Frontal cortex (tissue), 3 donors: ENCODE measurements at regions not wholly inside any gene's neighbourhood (a gene's known extent, or its start where the extent isn't known, plus 50 kb on each side); places are given as distances from the start of the nearest gene placed in this dataset.

Experiments used
- DNase-seq, 2 donors: peaks; one replicate each; pipeline ENCODE4 v3.0.0; 2012; ENCODE audit warnings: low spot score in 2 of 2
- FAIRE-seq: peaks from 2 replicates; lab custom pipeline; 2012; peaks lifted over from hg19 to GRCh38; lab: Jason Lieb, UNC
- donor health status: control.
- donor health status: control.
- donor health status: control.

GRCh38 chr2:174670446-174670845, 72.8 kb upstream of the WIPF1 start:
- FAIRE-seq (no peak), DNase-seq (no peak)

- FAIRE-seq (no peak), DNase-seq (no peak)
These were observed 71.7 kb upstream of the WIPF1 start for GRCh38 chr2:174669336-174669735.

- FAIRE-seq (no peak), DNase-seq (no peak)
These were observed 70.5 kb upstream of the WIPF1 start for GRCh38 chr2:174668075-174668474.

- DNase-seq (no peak), FAIRE-seq (no peak)
These were observed 69.8 kb upstream of the WIPF1 start for GRCh38 chr2:174667250-174667860.

GRCh38 chr2:174666845-174667244, 69.2 kb upstream of the WIPF1 start:
- FAIRE-seq = no peak
- DNase-seq = no peak

GRCh38 chr2:174666312-174666711, 68.7 kb upstream of the WIPF1 start:
- DNase-seq (no peak), FAIRE-seq (no peak)

- no peak for DNase-seq
- FAIRE-seq = no peak
These were observed 66.6 kb upstream of the WIPF1 start for GRCh38 chr2:174664084-174664759.

GRCh38 chr2:174663550-174663949, 65.9 kb upstream of the WIPF1 start:
- DNase-seq (no peak), FAIRE-seq (no peak)

- no peak for DNase-seq
- FAIRE-seq = no peak
These were observed 65.3 kb upstream of the WIPF1 start for GRCh38 chr2:174662859-174663258.

GRCh38 chr2:174662459-174662858, 64.9 kb upstream of the WIPF1 start:
- FAIRE-seq (no peak), DNase-seq (no peak)

GRCh38 chr2:174660984-174661675, 63.5 kb upstream of the WIPF1 start:
- FAIRE-seq (no peak), DNase-seq (no peak)

GRCh38 chr2:174659069-174659900, 61.7 kb upstream of the WIPF1 start:
- no peak for FAIRE-seq
- DNase-seq = no peak

GRCh38 chr2:174656676-174657176, 59.1 kb upstream of the WIPF1 start:
- DNase-seq = no peak

GRCh38 chr2:174656035-174656434, 58.4 kb upstream of the WIPF1 start:
- no peak for DNase-seq

More at GRCh38 chr2:174656676-174657176, 59.1 kb upstream of the WIPF1 start:
- FAIRE-seq = no peak

GRCh38 chr2:174654419-174654941, 56.9 kb upstream of the WIPF1 start:
- no peak for FAIRE-seq
- DNase-seq = no peak

More at GRCh38 chr2:174656035-174656434, 58.4 kb upstream of the WIPF1 start:
- no peak for FAIRE-seq

GRCh38 chr2:174648896-174649295, 51.3 kb upstream of the WIPF1 start:
- no peak for FAIRE-seq
- no peak for DNase-seq
